Activated CD4-positive, alpha-beta T cell treated with anti-CD3 and anti-CD28 coated beads, Interleukin-2, amount 10 ng/mL, durations not matched to agents 24 days and 14 days (primary cell): ENCODE measurements at regions not wholly inside any gene's neighbourhood (a gene's known extent, or its start where the extent isn't known, plus 50 kb on each side); places are given as distances from the start of the nearest gene placed in this dataset.

Experiments used
- DNase-seq: peaks from one replicate; pipeline ENCODE4 v3.0.0; 2022
- H3K27ac Mint-ChIP-seq: one replicate; pipeline ENCODE4 v1.8.0; 2022; ENCODE audit warnings: mild to moderate bottlenecking, mixed read lengths
- H3K27me3 Mint-ChIP-seq: one replicate; pipeline ENCODE4 v1.8.0; 2022; ENCODE audit warnings: mixed read lengths
- H3K36me3 Mint-ChIP-seq: one replicate; pipeline ENCODE4 v1.8.0; 2022; ENCODE audit warnings: low read depth, mild to moderate bottlenecking, mixed read lengths
- H3K4me1 Mint-ChIP-seq: one replicate; pipeline ENCODE4 v1.8.0; 2021; ENCODE audit warnings: mixed read lengths
- H3K4me3 Mint-ChIP-seq: one replicate; pipeline ENCODE4 v1.8.0; 2022; ENCODE audit warnings: mild to moderate bottlenecking, moderate library complexity, mixed read lengths
- H3K9me3 Mint-ChIP-seq: one replicate; pipeline ENCODE4 v1.8.0; 2021; ENCODE audit warnings: mixed read lengths
- intact Hi-C: fragments of 100-400 bp; cut with micrococcal nuclease; formaldehyde crosslinking; loops from one replicate; pipeline ENCODE4 v1.15.1; 2023

- peaks cover 29% of the 10 kb centered on the region for H3K36me3 Mint-ChIP-seq
- H3K9me3 Mint-ChIP-seq, result no peaks in the 10 kb centered on the region
- no peaks in the 10 kb centered on the region for H3K27me3 Mint-ChIP-seq
- peak overlapping the region; percentile 94 for H3K4me3 Mint-ChIP-seq
- intact Hi-C loops, result loop anchor here (5.0 to 10.0 kb wide), 4 partner anchors 140 to 985 kb away; partner anchors contain the start of genes FAM50B, PSMG4 and RPP40
- peaks cover 49% of the 10 kb centered on the region for H3K4me1 Mint-ChIP-seq
- H3K27ac Mint-ChIP-seq, result peak overlapping the region; percentile 98
- peak; percentile 49 for DNase-seq
Measured at GRCh38 chr6:4017058-4017739, 61.7 kb downstream of the FAM217A start.

GRCh38 chr6:4017834-4018170 is 61.1 kb downstream of the FAM217A start:
- no peaks in the 10 kb centered on the region for H3K9me3 Mint-ChIP-seq
- H3K27ac Mint-ChIP-seq, result peak overlapping the region; percentile 98
- intact Hi-C loops, result loop anchor here (1.0 to 10.0 kb wide), 5 partner anchors 117 to 984 kb away; partner anchors contain the start of genes ECI2, FAM50B, PSMG4 and RPP40
- peak overlapping the region; percentile 94 for H3K4me3 Mint-ChIP-seq
- H3K36me3 Mint-ChIP-seq, result peaks cover 29% of the 10 kb centered on the region
- no peaks in the 10 kb centered on the region for H3K27me3 Mint-ChIP-seq
- no peak for DNase-seq
- peaks cover 47% of the 10 kb centered on the region for H3K4me1 Mint-ChIP-seq

- H3K4me3 Mint-ChIP-seq, result peak overlapping the region; percentile 94
- peaks cover 46% of the 10 kb centered on the region for H3K4me1 Mint-ChIP-seq
- intact Hi-C loops, result loop anchor here (1.0 to 10.0 kb wide), 5 partner anchors 117 to 984 kb away; partner anchors contain the start of genes ECI2, FAM50B, PSMG4 and RPP40
- peak; percentile 99 for DNase-seq
- no peaks in the 10 kb centered on the region for H3K27me3 Mint-ChIP-seq
- no peaks in the 10 kb centered on the region for H3K9me3 Mint-ChIP-seq
- H3K27ac Mint-ChIP-seq, result peak overlapping the region; percentile 98
- H3K36me3 Mint-ChIP-seq, result peaks cover 27% of the 10 kb centered on the region
Measured at GRCh38 chr6:4018171-4018923, 60.6 kb downstream of the FAM217A start.
